IMR-90 (cell line): ENCODE measurements at regions not wholly inside any gene's neighbourhood (a gene's known extent, or its start where the extent isn't known, plus 50 kb on each side); places are given as distances from the start of the nearest gene placed in this dataset.
A peak's percentile ranks its signal among the peaks of the same experiment; 100 is the strongest.

ENCODE experiments used
- ATAC-seq: fragments of 200-7000 bp; cut with Tn5 transposase; 2 replicates; pipeline ENCODE4 v1.9.1; 2020; ENCODE audit warnings: low read depth, mild to moderate bottlenecking, moderate library complexity
- BruUV-seq: library from RNA; stranded (reverse); fragments of 400-500 nt; replicated peaks from 2 replicates; lab custom pipeline; 2021; lab: Mats Ljungman, UMichigan
- CTCF ChIA-PET: fragments of 300-600 bp; formaldehyde crosslinking; extraction: SDS; loops from one replicate; lab custom pipeline; 2021; ENCODE audit warnings: antibody characterized with exemption; lab: Yijun Ruan, JAX
- POLR2A ChIA-PET: fragments of 300-600 bp; sonication (Branson Sonifier 250); formaldehyde crosslinking; loops from one replicate; lab custom pipeline; 2022; ENCODE audit warnings: antibody characterized with exemption; ENCODE audit not compliant: unreplicated experiment; lab: Charles Lee
- DNase-seq: peaks from one replicate; pipeline ENCODE4 v3.0.0; 2013
- H2AFZ ChIP-seq: replicated peaks from 2 replicates; pipeline ENCODE3; 2013; ENCODE audit warnings: low read length, mild to moderate bottlenecking; ENCODE audit not compliant: poor library complexity
- H2AK5ac ChIP-seq: 2 replicates; pipeline ENCODE4 v1.6.1; 2013; ENCODE audit warnings: low read depth, low read length, inconsistent platforms
- H2AK9ac ChIP-seq: replicated peaks from 2 replicates; pipeline ENCODE3; 2013; ENCODE audit warnings: mild to moderate bottlenecking, low read depth, low read length, moderate library complexity; ENCODE audit not compliant: poor library complexity
- H2BK120ac ChIP-seq: 2 replicates; pipeline ENCODE4 v1.6.1; 2013; ENCODE audit warnings: low read depth, low read length, inconsistent platforms
- H2BK15ac ChIP-seq: 3 replicates; pipeline ENCODE4 v1.6.1; 2013; ENCODE audit warnings: low read depth, low read length, inconsistent platforms
- H2BK20ac ChIP-seq: 2 replicates; pipeline ENCODE4 v1.6.1; 2013; ENCODE audit warnings: low read depth, mild to moderate bottlenecking, inconsistent platforms, low read length, moderate library complexity
- H2BK5ac ChIP-seq: 2 replicates; pipeline ENCODE4 v1.6.1; 2013; ENCODE audit warnings: mild to moderate bottlenecking, low read depth, low read length, inconsistent platforms; ENCODE audit not compliant: poor library complexity, severe bottlenecking
- H3K14ac ChIP-seq: replicated peaks from 2 replicates; pipeline ENCODE4 v1.6.1; 2013; ENCODE audit warnings: low read depth, low read length, inconsistent platforms
- H3K18ac ChIP-seq: 2 replicates; pipeline ENCODE4 v1.6.1; 2013; ENCODE audit warnings: low read depth, low read length, control low read depth
- H3K23ac ChIP-seq: 2 replicates; pipeline ENCODE4 v1.6.1; 2013; ENCODE audit warnings: low read depth, low read length, inconsistent platforms
- H3K27ac ChIP-seq: 2 replicates; pipeline ENCODE4 v1.5.1; 2013; ENCODE audit warnings: mild to moderate bottlenecking, control low read depth, low read length; ENCODE audit not compliant: insufficient read depth
- H3K27me3 ChIP-seq: 2 replicates; pipeline ENCODE4 v1.6.1; 2013; ENCODE audit warnings: low read length; ENCODE audit not compliant: control insufficient read depth, insufficient read depth
- H3K36me3 ChIP-seq: 2 replicates; pipeline ENCODE4 v1.6.1; 2013; ENCODE audit warnings: low read length, mixed read lengths; ENCODE audit not compliant: control insufficient read depth, insufficient read depth
- H3K4ac ChIP-seq: 2 replicates; pipeline ENCODE4 v1.6.1; 2013; ENCODE audit warnings: low read depth, low read length, inconsistent platforms
- H3K4me1 ChIP-seq: 2 replicates; pipeline ENCODE4 v1.6.1; 2013; ENCODE audit warnings: low read length, mixed read lengths; ENCODE audit not compliant: control insufficient read depth, insufficient read depth
- H3K4me2 ChIP-seq: 2 replicates; pipeline ENCODE4 v1.6.1; 2013; ENCODE audit warnings: low read depth, mild to moderate bottlenecking, control low read depth, low read length, moderate library complexity
- H3K4me3 ChIP-seq: 2 replicates; pipeline ENCODE4 v1.5.1; 2013; ENCODE audit warnings: low read depth, mild to moderate bottlenecking, control low read depth, low read length, moderate library complexity; ENCODE audit not compliant: insufficient read depth
- H3K56ac ChIP-seq: 2 replicates; pipeline ENCODE4 v1.6.1; 2013; ENCODE audit warnings: low read length, inconsistent platforms; ENCODE audit not compliant: insufficient read depth; ENCODE audit errors: extremely low read depth
- H3K79me1 ChIP-seq, 2 experiments: 2 replicates each; pipeline ENCODE4 v1.6.1; 2013; ENCODE audit warnings: low read length in 2 of 2, inconsistent platforms in 1 of 2, low read depth in 1 of 2
- H3K9ac ChIP-seq: 2 replicates; pipeline ENCODE4 v1.6.1; 2013; ENCODE audit warnings: low read depth, low read length, control low read depth
- H3K9me1 ChIP-seq: 2 replicates; pipeline ENCODE4 v1.6.1; 2013; ENCODE audit warnings: low read length, inconsistent platforms; ENCODE audit not compliant: insufficient read depth
- H3K9me3 ChIP-seq: 2 replicates; pipeline ENCODE4 v1.6.1; 2013; ENCODE audit warnings: low read length; ENCODE audit not compliant: control insufficient read depth, insufficient read depth
- H4K20me1 ChIP-seq: 2 replicates; pipeline ENCODE4 v1.6.1; 2013; ENCODE audit warnings: low read length, inconsistent platforms; ENCODE audit not compliant: insufficient read depth
- H4K5ac ChIP-seq: 2 replicates; pipeline ENCODE4 v1.6.1; 2013; ENCODE audit warnings: mild to moderate bottlenecking, low read depth, low read length, control low read depth
- H4K8ac ChIP-seq, 2 experiments: 2 replicates each; pipeline ENCODE4 v1.6.1; 2013; ENCODE audit warnings: low read depth in 2 of 2, low read length in 2 of 2, control low read depth in 1 of 2, inconsistent platforms in 1 of 2
- H4K91ac ChIP-seq: 2 replicates; pipeline ENCODE4 v1.6.1; 2013; ENCODE audit warnings: low read depth, low read length, inconsistent platforms; ENCODE audit not compliant: insufficient read depth
- CHD1 ChIP-seq: IDR thresholded peaks from 2 replicates; pipeline ENCODE4 v1.6.1; 2012; ENCODE audit warnings: low read depth, low read length, improper control_type of control experiment
- MXI1 ChIP-seq: IDR thresholded peaks from 2 replicates; pipeline ENCODE4 v1.6.1; 2012; ENCODE audit warnings: low read depth, mild to moderate bottlenecking, low read length, moderate library complexity, borderline replicate concordance
- POLR2A ChIP-seq: IDR thresholded peaks from 2 replicates; pipeline ENCODE4 v1.6.1; 2012; ENCODE audit warnings: mild to moderate bottlenecking, low read depth, low read length
- SMC3 ChIP-seq: fragments of 150-350 bp; IDR thresholded peaks from 2 replicates; pipeline ENCODE4 v1.6.1; 2016; ENCODE audit warnings: low read depth, mild to moderate bottlenecking, antibody characterized with exemption, low read length, moderate library complexity
- dilution Hi-C: fragments of 300-500 bp; cut with HindIII; formaldehyde crosslinking; loops from one replicate; pipeline ENCODE4 v1.14.3; 2018; ENCODE audit warnings: low sequenced_read_pairs; ENCODE audit not compliant: unreplicated experiment
- in situ Hi-C: fragments of 300-500 bp; cut with MboI; formaldehyde crosslinking; loops from 3 replicates; pipeline ENCODE4 v1.14.3; 2019; ENCODE audit warnings: low sequenced_read_pairs, inconsistent platforms, mixed read lengths
- intact Hi-C: fragments of 100-400 bp; cut with micrococcal nuclease; formaldehyde crosslinking; loops from 2 replicates; pipeline ENCODE4 v1.10.0; 2022

DNA sequence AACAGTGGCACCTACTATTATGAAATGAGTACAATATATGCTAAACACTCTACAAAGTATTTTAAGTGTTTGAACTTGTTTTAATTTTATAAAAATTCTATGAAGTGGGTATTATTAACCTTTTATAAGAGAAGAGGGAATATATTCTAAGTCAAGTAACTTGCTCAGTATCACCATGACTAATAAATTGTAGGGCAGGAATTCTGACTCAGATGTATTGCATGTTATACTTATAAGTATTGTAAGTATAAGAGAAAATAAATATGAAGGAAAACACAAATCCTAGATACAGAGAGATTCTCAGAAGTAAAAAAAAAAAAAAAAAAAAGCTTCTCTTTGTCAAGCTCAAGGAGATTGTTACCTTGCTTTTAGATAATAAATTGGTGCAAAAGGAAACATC, 893.2 kb downstream of the SLC16A7 start:
- ChIA-PET POLR2A (no interaction called here), CTCF (no interaction called here)
- TF ChIP-seq POLR2A, result no peak
- TF ChIP-seq MXI1, result no peak
- TF ChIP-seq SMC3, result no peak
- no peak for TF ChIP-seq CHD1
- H2AK5ac ChIP-seq, result no peak overlapping the region
- H3K27me3 ChIP-seq, result no peaks in the 10 kb centered on the region
- DNase-seq (peak; percentile 57), ATAC-seq (peak; percentile 42)
- intact Hi-C loops (no loop called here), dilution Hi-C loops (no loop called here), in situ Hi-C loops (loop anchor here (25.0 kb wide), 2 partner anchors 377 to 1077 kb away; no protein-coding TSS in a partner anchor)
- H3K4ac ChIP-seq, result no peak overlapping the region
- no peak overlapping the region for H3K4me3 ChIP-seq
- no peaks in the 10 kb centered on the region for H3K36me3 ChIP-seq
- H3K27ac ChIP-seq, result no peak overlapping the region
- no peak overlapping the region for H2AK9ac ChIP-seq
- H3K56ac ChIP-seq, result no peak overlapping the region
- no peak overlapping the region for H3K9ac ChIP-seq
- no peaks in the 10 kb centered on the region for H4K20me1 ChIP-seq
- H4K8ac ChIP-seq, result no peak overlapping the region
- H3K18ac ChIP-seq, result no peak overlapping the region
- no peaks in the 10 kb centered on the region for H3K9me1 ChIP-seq
- H3K79me1 ChIP-seq, result no peaks in the 10 kb centered on the region
- no peak overlapping the region for H2BK20ac ChIP-seq
- H3K14ac ChIP-seq, result no peak overlapping the region
- H3K23ac ChIP-seq, result no peak overlapping the region
- H3K9me3 ChIP-seq, result no peaks in the 10 kb centered on the region
- H4K5ac ChIP-seq, result no peak overlapping the region
- H2AFZ ChIP-seq, result no peak overlapping the region
- no peak overlapping the region for H2BK120ac ChIP-seq
- H3K4me1 ChIP-seq, result no peaks in the 10 kb centered on the region
- H2BK5ac ChIP-seq, result no peak overlapping the region
- H3K4me2 ChIP-seq, result no peak overlapping the region
- H4K91ac ChIP-seq, result no peak overlapping the region
- no peak overlapping the region for H2BK15ac ChIP-seq
- BruUV-seq, result no TSS peak
